ENCODE measurements at regions not wholly inside any gene's neighbourhood (a gene's known extent, or its start where the extent isn't known, plus 50 kb on each side); places are given as distances from the start of the nearest gene placed in this dataset.

DNA sequence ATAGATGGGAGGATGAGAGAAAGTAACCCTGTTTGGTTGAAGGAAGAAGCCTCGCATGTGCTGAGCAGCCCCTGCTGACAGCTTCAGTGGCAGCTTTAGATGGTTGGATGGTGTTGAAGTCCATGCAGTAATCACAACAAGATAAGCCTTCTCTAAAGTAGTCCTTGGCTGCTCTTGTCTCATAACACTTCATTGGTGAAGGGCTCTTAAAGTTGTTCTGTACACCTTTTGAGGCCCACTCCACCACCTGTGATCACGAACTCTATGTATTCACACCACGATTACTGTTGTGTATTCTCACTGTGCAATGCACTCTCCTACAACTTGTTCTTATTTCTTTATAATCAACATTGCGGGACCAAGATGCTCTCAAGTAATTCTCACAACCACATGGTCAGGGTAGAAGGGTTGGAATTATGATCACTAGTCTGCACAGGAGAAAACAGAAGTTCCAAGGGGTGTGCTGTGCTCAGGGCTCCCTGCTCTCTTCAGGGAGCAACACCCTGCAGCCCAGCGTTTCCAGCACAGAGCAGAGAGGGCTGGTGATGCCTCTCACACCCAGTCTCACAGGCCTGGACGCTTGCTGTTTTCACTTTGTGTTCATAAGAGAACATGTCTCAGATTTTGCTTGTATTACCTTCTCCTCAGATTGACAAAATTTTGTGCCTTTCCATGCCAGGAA lies 294.4 kb downstream of the SMOC2 start:
- no peaks in the 10 kb centered on the region for H3K27me3 ChIP-seq (ENCODE audit: control insufficient read depth, insufficient read depth, low read length, poor library complexity, severe bottlenecking)
- no peaks in the 10 kb centered on the region for H3K27me3 Mint-ChIP-seq (ENCODE audit: insufficient read depth)
- no peak overlapping the region for H3K4me3 Mint-ChIP-seq
- no peaks in the 10 kb centered on the region for H3K9me3 ChIP-seq (ENCODE audit: control insufficient read depth, low read length)
- no peaks in the 10 kb centered on the region for H3K36me3 ChIP-seq (ENCODE audit: control insufficient read depth, insufficient read depth, low read length)
- no peak overlapping the region for H3K27ac ChIP-seq (ENCODE audit: low read depth, low read length)
- no peak for DNase-seq
- no peak overlapping the region for H3K9ac ChIP-seq (ENCODE audit: extremely low read depth, low read length, poor library complexity, severe bottlenecking)
- peaks cover 2% of the 10 kb centered on the region for H3K4me1 Mint-ChIP-seq
- H3K4me3 ChIP-seq (ENCODE audit: low read length): no peak overlapping the region
- H3K9me3 Mint-ChIP-seq: no peaks in the 10 kb centered on the region
- no peaks in the 10 kb centered on the region for H3K4me1 ChIP-seq (ENCODE audit: control insufficient read depth, insufficient read depth, low read length)
- TF ChIP-seq, protein P1, sequence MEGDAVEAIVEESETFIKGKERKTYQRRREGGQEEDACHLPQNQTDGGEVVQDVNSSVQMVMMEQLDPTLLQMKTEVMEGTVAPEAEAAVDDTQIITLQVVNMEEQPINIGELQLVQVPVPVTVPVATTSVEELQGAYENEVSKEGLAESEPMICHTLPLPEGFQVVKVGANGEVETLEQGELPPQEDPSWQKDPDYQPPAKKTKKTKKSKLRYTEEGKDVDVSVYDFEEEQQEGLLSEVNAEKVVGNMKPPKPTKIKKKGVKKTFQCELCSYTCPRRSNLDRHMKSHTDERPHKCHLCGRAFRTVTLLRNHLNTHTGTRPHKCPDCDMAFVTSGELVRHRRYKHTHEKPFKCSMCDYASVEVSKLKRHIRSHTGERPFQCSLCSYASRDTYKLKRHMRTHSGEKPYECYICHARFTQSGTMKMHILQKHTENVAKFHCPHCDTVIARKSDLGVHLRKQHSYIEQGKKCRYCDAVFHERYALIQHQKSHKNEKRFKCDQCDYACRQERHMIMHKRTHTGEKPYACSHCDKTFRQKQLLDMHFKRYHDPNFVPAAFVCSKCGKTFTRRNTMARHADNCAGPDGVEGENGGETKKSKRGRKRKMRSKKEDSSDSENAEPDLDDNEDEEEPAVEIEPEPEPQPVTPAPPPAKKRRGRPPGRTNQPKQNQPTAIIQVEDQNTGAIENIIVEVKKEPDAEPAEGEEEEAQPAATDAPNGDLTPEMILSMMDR (conservative IDR thresholded peaks at IDR 0.05): no peak
- no peaks in the 10 kb centered on the region for H3K36me3 Mint-ChIP-seq (ENCODE audit: low read depth)
- H3K27ac Mint-ChIP-seq: no peak overlapping the region
- 90 to 96% methylated on average over 3 to 6 of the region's 6 CpGs for WGBS, 2 experiments (ENCODE audit: insufficient coverage in 1 of 2, insufficient read length in 1 of 2)

DNA sequence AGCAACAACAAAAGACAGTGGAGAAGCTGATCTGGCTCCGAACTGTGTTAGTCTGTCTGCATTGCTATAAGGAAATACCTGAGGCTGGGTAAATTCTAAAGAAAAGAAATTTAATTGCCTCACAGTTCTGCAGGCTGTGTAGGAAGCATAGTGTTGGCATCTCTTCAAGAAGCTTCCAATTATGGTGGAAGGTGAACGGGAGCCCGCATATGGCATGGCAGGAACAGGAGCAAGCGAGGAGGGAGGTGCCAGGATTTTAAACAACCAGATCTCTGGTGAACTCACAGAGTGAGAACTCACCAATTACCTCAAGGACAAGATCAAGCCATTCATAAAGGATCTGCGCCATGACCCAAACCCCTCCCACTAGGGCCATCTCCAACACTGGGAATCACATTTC lies 293.5 kb downstream of the SMOC2 start:
- Mint-ChIP-seq H3K27me3 (ENCODE audit: insufficient read depth) (no peaks in the 10 kb centered on the region), H3K4me1 (peaks cover 2% of the 10 kb centered on the region), H3K27ac (no peak overlapping the region), H3K9me3 (no peaks in the 10 kb centered on the region), H3K36me3 (ENCODE audit: low read depth) (no peaks in the 10 kb centered on the region), H3K4me3 (no peak overlapping the region)
- no peaks in the 10 kb centered on the region for H3K27me3 ChIP-seq (ENCODE audit: control insufficient read depth, insufficient read depth, low read length, poor library complexity, severe bottlenecking)
- 90 to 100% methylated on average over 1 to 5 of the region's 5 CpGs for WGBS, 2 experiments (ENCODE audit: insufficient coverage in 1 of 2, insufficient read length in 1 of 2)
- H3K4me3 ChIP-seq (ENCODE audit: low read length): no peak overlapping the region
- H3K9me3 ChIP-seq (ENCODE audit: control insufficient read depth, low read length): no peaks in the 10 kb centered on the region
- DNase-seq: no peak
- no peaks in the 10 kb centered on the region for H3K4me1 ChIP-seq (ENCODE audit: control insufficient read depth, insufficient read depth, low read length)
- no peak overlapping the region for H3K27ac ChIP-seq (ENCODE audit: low read depth, low read length)
- H3K9ac ChIP-seq (ENCODE audit: extremely low read depth, low read length, poor library complexity, severe bottlenecking): no peak overlapping the region
- no peaks in the 10 kb centered on the region for H3K36me3 ChIP-seq (ENCODE audit: control insufficient read depth, insufficient read depth, low read length)
- TF ChIP-seq, protein P1 (conservative IDR thresholded peaks at IDR 0.05): no peak

DNA sequence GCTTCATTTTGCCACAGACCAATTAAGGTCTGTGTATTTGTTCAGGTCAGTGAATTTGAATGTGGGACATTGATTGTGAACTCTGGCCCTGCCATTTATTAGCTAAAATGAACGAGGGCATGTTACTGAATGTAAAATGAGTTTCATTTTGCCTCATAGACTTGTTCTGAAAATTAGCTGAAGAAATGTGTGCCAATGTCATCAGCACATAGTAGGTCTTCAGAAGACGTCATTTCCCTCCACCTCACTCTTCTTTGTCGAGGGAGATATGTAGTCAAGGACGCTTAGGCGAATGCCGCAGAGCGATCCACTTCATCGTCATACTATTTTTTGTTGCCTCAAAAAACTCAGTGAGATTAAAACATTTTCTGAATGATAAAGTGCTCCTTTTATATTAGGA lies 291.7 kb downstream of the SMOC2 start:
- Histone ChIP-seq H3K4me3 (ENCODE audit: low read length) (no peak overlapping the region), H3K9me3 (ENCODE audit: control insufficient read depth, low read length) (no peaks in the 10 kb centered on the region), H3K36me3 (ENCODE audit: control insufficient read depth, insufficient read depth, low read length) (no peaks in the 10 kb centered on the region), H3K9ac (ENCODE audit: extremely low read depth, low read length, poor library complexity, severe bottlenecking) (no peak overlapping the region), H3K4me1 (ENCODE audit: control insufficient read depth, insufficient read depth, low read length) (no peaks in the 10 kb centered on the region), H3K27ac (ENCODE audit: low read depth, low read length) (no peak overlapping the region), H3K27me3 (ENCODE audit: control insufficient read depth, insufficient read depth, low read length, poor library complexity, severe bottlenecking) (no peaks in the 10 kb centered on the region)
- 85 to 92% methylated on average over 3 to 8 of the region's 8 CpGs for WGBS, 2 experiments (ENCODE audit: insufficient coverage in 1 of 2, insufficient read length in 1 of 2)
- DNase-seq: no peak
- Mint-ChIP-seq H3K27ac (no peak overlapping the region), H3K4me3 (no peak overlapping the region), H3K9me3 (no peaks in the 10 kb centered on the region), H3K4me1 (peaks cover 2% of the 10 kb centered on the region), H3K36me3 (ENCODE audit: low read depth) (no peaks in the 10 kb centered on the region), H3K27me3 (ENCODE audit: insufficient read depth) (no peaks in the 10 kb centered on the region)
- TF ChIP-seq, protein P1 (conservative IDR thresholded peaks at IDR 0.05): no peak

All from endodermal cell (in vitro differentiated cells).